ENCODE measurements at regions not wholly inside any gene's neighbourhood (a gene's known extent, or its start where the extent isn't known, plus 50 kb on each side); places are given as distances from the start of the nearest gene placed in this dataset.

DNA sequence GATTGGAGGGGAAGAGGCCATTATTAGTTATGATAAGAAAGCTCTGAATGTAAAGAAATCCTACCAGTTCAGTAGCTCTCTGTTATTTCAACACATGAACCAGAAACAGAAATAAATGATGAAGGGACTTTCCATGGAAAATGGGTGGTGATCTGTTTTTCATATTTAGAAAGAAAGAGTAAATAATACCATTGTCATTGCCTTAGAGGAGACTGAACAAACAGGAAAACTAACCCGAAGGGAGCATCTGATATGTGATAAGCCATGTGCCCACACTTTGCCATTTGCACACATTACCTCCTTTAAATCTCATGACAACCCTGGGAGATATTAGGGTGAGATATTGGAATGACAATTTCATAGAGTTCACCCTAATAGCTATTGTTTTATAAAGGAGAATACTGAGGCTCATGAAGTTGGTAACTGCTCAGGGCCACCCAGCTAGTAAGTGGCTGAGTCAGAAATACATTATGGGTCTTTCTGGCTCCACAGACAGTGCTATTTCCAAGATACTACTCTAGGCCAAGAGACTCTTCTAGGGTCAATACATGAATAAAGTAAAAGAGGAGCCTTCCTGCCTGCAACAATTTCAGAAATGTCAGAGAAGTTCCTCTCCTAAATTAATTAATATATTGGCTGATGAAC lies 111.0 kb upstream of the SLIT3 start:
- Mint-ChIP-seq H3K27ac (ENCODE audit: unreplicated experiment) (no peak overlapping the region), H3K4me1 (ENCODE audit: low read depth, unreplicated experiment) (peaks cover 7% of the 10 kb centered on the region), H3K4me3 (ENCODE audit: unreplicated experiment) (no peak overlapping the region), H3K9me3 (ENCODE audit: unreplicated experiment) (no peaks in the 10 kb centered on the region), H3K27me3 (ENCODE audit: insufficient read depth, unreplicated experiment) (no peaks in the 10 kb centered on the region), H3K36me3 (ENCODE audit: insufficient read depth, unreplicated experiment) (no peaks in the 10 kb centered on the region)
- no peak for DNase-seq
- no peaks in the 10 kb centered on the region for H3K36me3 ChIP-seq (ENCODE audit: control insufficient read depth, insufficient read depth, low read length)
- H3K27me3 ChIP-seq (replicated peaks; ENCODE audit: control insufficient read depth, insufficient read depth, low read length) = no peaks in the 10 kb centered on the region
- intact Hi-C loops (cut with micrococcal nuclease; ENCODE audit: unreplicated experiment) = no loop called here
- POLR2A ChIA-PET = no interaction called here
- CTCF ChIA-PET = no interaction called here
- BruUV-seq (replicated peaks) = no TSS peak
- peaks cover 10% of the 10 kb centered on the region for H3K4me1 ChIP-seq
- TF ChIP-seq, protein P1, sequence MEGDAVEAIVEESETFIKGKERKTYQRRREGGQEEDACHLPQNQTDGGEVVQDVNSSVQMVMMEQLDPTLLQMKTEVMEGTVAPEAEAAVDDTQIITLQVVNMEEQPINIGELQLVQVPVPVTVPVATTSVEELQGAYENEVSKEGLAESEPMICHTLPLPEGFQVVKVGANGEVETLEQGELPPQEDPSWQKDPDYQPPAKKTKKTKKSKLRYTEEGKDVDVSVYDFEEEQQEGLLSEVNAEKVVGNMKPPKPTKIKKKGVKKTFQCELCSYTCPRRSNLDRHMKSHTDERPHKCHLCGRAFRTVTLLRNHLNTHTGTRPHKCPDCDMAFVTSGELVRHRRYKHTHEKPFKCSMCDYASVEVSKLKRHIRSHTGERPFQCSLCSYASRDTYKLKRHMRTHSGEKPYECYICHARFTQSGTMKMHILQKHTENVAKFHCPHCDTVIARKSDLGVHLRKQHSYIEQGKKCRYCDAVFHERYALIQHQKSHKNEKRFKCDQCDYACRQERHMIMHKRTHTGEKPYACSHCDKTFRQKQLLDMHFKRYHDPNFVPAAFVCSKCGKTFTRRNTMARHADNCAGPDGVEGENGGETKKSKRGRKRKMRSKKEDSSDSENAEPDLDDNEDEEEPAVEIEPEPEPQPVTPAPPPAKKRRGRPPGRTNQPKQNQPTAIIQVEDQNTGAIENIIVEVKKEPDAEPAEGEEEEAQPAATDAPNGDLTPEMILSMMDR (IDR thresholded peaks at IDR 0.05; ENCODE audit: insufficient read depth in 1 of 2, low read depth in 1 of 2, low read length in 1 of 2, severe bottlenecking in 1 of 2, unreplicated experiment in 1 of 2) = no peak
- H3K9me3 ChIP-seq = no peaks in the 10 kb centered on the region
- no peak overlapping the region for H3K4me3 ChIP-seq (ENCODE audit: low read depth, low read length)

DNA sequence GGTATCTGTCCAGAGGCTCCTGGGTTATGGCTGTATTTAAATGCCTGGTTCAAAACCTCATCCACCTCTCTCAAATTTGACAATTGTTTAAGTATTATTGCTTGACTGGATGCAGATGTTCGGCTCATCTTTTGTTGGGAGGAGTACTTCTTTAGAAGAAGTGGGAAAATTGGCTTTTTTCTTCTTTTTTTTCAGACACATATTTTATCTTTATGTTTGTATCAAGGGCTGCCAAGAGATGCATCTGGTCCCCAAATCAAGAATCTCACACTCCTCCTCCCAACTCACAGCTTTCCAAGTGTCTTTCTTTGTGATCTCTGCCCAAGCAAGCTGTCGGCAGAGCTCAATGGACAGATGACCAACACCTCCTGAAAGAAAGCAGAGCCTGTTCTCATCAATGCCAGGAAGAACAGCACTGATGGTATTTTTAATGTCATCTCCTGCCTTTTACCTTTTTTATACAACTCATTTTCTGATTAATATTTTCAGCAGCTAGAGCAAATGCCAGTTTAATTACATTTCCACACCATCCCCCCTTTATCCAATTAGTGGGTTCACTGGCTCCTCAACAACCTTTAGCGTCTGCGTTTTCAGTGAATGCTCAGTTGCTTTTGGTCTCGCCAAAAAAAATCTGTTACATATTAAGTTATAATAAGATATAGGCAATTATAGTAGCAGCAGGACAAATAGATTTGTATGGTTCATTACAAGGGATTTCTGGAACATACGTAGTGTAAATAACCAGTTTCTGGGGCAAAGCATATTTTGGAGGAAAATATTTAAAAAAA lies 110.3 kb upstream of the SLIT3 start:
- H3K27ac Mint-ChIP-seq (ENCODE audit: unreplicated experiment) = no peak overlapping the region
- Histone ChIP-seq H3K36me3 (ENCODE audit: control insufficient read depth, insufficient read depth, low read length) (no peaks in the 10 kb centered on the region), H3K4me1 (peaks cover 10% of the 10 kb centered on the region), H3K9me3 (no peaks in the 10 kb centered on the region), H3K4me3 (ENCODE audit: low read depth, low read length) (no peak overlapping the region), H3K27me3 (replicated peaks; ENCODE audit: control insufficient read depth, insufficient read depth, low read length) (no peaks in the 10 kb centered on the region)
- CTCF ChIA-PET = interaction anchor here (0.6 kb wide), 1 partner anchor 271 kb away, joined by 3 read pairs; no protein-coding TSS in a partner anchor
- intact Hi-C loops (cut with micrococcal nuclease; ENCODE audit: unreplicated experiment) = no loop called here
- TF ChIP-seq, protein P1 (IDR thresholded peaks at IDR 0.05; ENCODE audit: insufficient read depth in 1 of 2, low read depth in 1 of 2, low read length in 1 of 2, severe bottlenecking in 1 of 2, unreplicated experiment in 1 of 2) = no peak
- no peak for DNase-seq
- BruUV-seq (replicated peaks) = no TSS peak
- peaks cover 7% of the 10 kb centered on the region for H3K4me1 Mint-ChIP-seq (ENCODE audit: low read depth, unreplicated experiment)
- H3K36me3 Mint-ChIP-seq (ENCODE audit: insufficient read depth, unreplicated experiment) = no peaks in the 10 kb centered on the region
- H3K9me3 Mint-ChIP-seq (ENCODE audit: unreplicated experiment) = no peaks in the 10 kb centered on the region
- no peaks in the 10 kb centered on the region for H3K27me3 Mint-ChIP-seq (ENCODE audit: insufficient read depth, unreplicated experiment)
- no peak overlapping the region for H3K4me3 Mint-ChIP-seq (ENCODE audit: unreplicated experiment)
- POLR2A ChIA-PET = no interaction called here

DNA sequence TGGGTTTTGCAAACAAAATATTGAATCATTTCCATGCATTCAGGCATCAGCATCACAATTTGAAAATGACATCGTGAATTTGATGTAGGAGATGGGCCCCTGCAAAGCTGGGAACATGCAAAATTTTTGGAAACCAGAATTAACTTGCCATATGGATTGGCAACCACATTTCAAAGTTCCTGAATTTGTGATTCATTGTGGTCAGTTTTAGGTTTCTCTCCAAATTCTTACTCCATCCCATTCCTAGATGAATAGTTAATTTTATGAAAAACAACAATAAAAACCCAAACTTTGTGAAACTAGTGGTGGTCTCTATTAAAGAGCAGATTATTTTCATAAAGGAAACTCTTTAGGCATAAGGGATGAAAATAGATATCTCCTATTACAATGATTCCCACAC lies 107.8 kb upstream of the SLIT3 start:
- DNase-seq = no peak
- intact Hi-C loops (cut with micrococcal nuclease; ENCODE audit: unreplicated experiment) = no loop called here
- peaks cover 7% of the 10 kb centered on the region for H3K4me1 Mint-ChIP-seq (ENCODE audit: low read depth, unreplicated experiment)
- Histone ChIP-seq H3K27me3 (replicated peaks; ENCODE audit: control insufficient read depth, insufficient read depth, low read length) (no peaks in the 10 kb centered on the region), H3K9me3 (no peaks in the 10 kb centered on the region), H3K4me1 (peaks cover 10% of the 10 kb centered on the region), H3K36me3 (ENCODE audit: control insufficient read depth, insufficient read depth, low read length) (no peaks in the 10 kb centered on the region), H3K4me3 (ENCODE audit: low read depth, low read length) (no peak overlapping the region)
- ChIA-PET CTCF (no interaction called here), POLR2A (no interaction called here)
- no TSS peak for BruUV-seq (replicated peaks)
- no peak overlapping the region for H3K27ac Mint-ChIP-seq (ENCODE audit: unreplicated experiment)
- H3K4me3 Mint-ChIP-seq (ENCODE audit: unreplicated experiment) = no peak overlapping the region
- no peaks in the 10 kb centered on the region for H3K36me3 Mint-ChIP-seq (ENCODE audit: insufficient read depth, unreplicated experiment)
- TF ChIP-seq, protein P1 (IDR thresholded peaks at IDR 0.05; ENCODE audit: insufficient read depth in 1 of 2, low read depth in 1 of 2, low read length in 1 of 2, severe bottlenecking in 1 of 2, unreplicated experiment in 1 of 2) = no peak
- no peaks in the 10 kb centered on the region for H3K9me3 Mint-ChIP-seq (ENCODE audit: unreplicated experiment)
- no peaks in the 10 kb centered on the region for H3K27me3 Mint-ChIP-seq (ENCODE audit: insufficient read depth, unreplicated experiment)

Data from Caco-2 (cell line).